BE2C (cell line): ENCODE measurements at regions not wholly inside any gene's neighbourhood (a gene's known extent, or its start where the extent isn't known, plus 50 kb on each side); places are given as distances from the start of the nearest gene placed in this dataset.
"Not testable (repeated sequence)": the region's sequence is repeated elsewhere in the genome, so short reads cannot be mapped to it uniquely, and the experiment has no call there.

Source experiments
- DNase-seq: peaks from one replicate; pipeline ENCODE4 v3.0.0-alpha.2; 2020
- H3K27me3 ChIP-seq: fragments of 250-450 bp; sonication (Bioruptor Pico); 2 replicates; pipeline ENCODE4 v1.5.1; 2020; ENCODE audit warnings: mild to moderate bottlenecking
- H3K36me3 ChIP-seq: fragments of 250-450 bp; sonication (Bioruptor Pico); 2 replicates; pipeline ENCODE4 v1.5.1; 2020; ENCODE audit warnings: mild to moderate bottlenecking
- H3K4me1 ChIP-seq: fragments of 250-450 bp; sonication (Bioruptor Pico); 2 replicates; pipeline ENCODE4 v1.5.1; 2020
- H3K4me3 ChIP-seq: 2 replicates; pipeline ENCODE4 v1.5.1; 2011; ENCODE audit warnings: low read depth, low read length
- H3K9me3 ChIP-seq: fragments of 250-450 bp; sonication (Bioruptor Pico); 2 replicates; pipeline ENCODE4 v1.5.1; 2020
- TF ChIP-seq, protein P1 (sequence below): IDR thresholded peaks from 2 replicates; pipeline ENCODE4 v1.5.1; 2012; ENCODE audit warnings: mild to moderate bottlenecking, low read depth, low read length

- not testable (repeated sequence) for H3K27me3 ChIP-seq, H3K9me3 ChIP-seq, DNase-seq, H3K4me3 ChIP-seq, H3K36me3 ChIP-seq, H3K4me1 ChIP-seq
Observed at GRCh38 chr1:228611707-228612106, 123.6 kb upstream of the RHOU start.

DNA sequence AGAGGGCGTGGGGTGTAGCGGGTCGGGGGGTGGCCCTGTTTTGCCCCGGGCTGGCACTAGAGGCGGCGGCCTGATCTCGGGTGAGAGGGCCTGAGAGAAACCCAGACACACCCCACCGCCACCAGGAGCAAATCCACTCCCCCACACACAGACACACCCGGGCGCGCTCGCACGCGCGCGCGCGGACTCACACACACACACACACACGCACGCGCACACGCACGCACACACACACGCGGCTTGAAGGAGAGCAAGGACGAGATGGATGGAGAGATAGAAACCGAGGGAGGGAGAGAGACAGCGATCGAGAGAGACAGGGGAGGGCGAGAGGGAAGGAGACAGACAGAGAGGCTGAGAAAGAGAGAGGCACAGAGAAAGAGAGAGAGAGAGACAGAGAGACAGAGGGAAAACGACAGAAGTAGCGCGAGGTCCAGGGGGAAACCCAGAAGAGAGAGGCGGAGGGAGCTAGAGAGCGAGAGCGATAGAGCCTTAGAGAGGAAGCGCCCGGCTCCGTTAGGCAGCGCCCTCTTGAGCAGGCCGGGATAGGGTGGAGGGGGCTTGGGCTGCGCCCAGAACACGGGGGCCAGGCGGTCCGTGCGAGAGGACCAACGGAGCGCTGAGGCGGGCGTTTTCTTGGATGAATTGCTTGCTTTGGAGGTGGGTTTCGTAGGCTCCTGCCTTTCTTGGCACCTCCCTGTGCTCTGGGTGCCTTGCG, 113.1 kb upstream of the RHOU start:
- H3K27me3 ChIP-seq, H3K9me3 ChIP-seq, H3K4me1 ChIP-seq, H3K36me3 ChIP-seq: not testable (repeated sequence)
- peak overlapping the region; percentile 45 for H3K4me3 ChIP-seq
- DNase-seq, result peak; percentile 48

DNA sequence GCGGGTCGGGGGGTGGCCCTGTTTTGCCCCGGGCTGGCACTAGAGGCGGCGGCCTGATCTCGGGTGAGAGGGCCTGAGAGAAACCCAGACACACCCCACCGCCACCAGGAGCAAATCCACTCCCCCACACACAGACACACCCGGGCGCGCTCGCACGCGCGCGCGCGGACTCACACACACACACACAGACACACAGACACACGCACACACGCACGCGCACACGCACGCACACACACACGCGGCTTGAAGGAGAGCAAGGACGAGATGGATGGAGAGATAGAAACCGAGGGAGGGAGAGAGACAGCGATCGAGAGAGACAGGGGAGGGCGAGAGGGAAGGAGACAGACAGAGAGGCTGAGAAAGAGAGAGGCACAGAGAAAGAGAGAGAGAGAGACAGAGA, 108.8 kb upstream of the RHOU start:
- not testable (repeated sequence) for H3K4me3 ChIP-seq, H3K9me3 ChIP-seq, H3K36me3 ChIP-seq

DNA sequence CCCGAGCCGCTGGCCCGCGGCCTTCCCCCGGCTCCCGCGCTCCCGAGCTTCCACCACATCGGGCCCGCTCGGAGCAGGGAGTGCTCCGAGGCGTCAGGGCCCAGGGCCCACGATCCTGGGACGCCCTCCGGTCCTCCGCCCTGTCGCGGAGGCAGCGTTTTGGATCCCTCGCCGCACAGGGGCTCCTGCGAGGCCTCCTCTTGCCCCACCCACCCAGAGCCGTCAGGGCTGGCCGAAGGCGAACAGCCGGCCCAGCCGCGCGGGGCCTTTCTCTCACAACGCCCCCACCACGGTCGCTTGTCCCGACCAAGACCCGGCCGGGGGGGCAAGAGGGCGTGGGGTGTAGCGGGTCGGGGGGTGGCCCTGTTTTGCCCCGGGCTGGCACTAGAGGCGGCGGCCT, 102.4 kb upstream of the RHOU start:
- DNase-seq, result peak; percentile 35
- not testable (repeated sequence) for H3K4me1 ChIP-seq, H3K36me3 ChIP-seq, H3K27me3 ChIP-seq, H3K4me3 ChIP-seq, H3K9me3 ChIP-seq

More for the DNA sequence above, 108.8 kb upstream of the RHOU start:
- not testable (repeated sequence) for DNase-seq, H3K4me1 ChIP-seq, H3K27me3 ChIP-seq

- not testable (repeated sequence) for H3K4me1 ChIP-seq, H3K27me3 ChIP-seq, H3K36me3 ChIP-seq, H3K9me3 ChIP-seq
- DNase-seq, result peak; percentile 66
- peak overlapping the region; percentile 49 for H3K4me3 ChIP-seq
Observed at GRCh38 chr1:228635304-228635703, 100.0 kb upstream of the RHOU start.

- peak; percentile 61 for DNase-seq
- not testable (repeated sequence) for H3K36me3 ChIP-seq, H3K27me3 ChIP-seq, H3K9me3 ChIP-seq, H3K4me1 ChIP-seq
- H3K4me3 ChIP-seq, result peak overlapping the region; percentile 39
Observed at GRCh38 chr1:228637529-228637928, 97.8 kb upstream of the RHOU start.

GRCh38 chr1:228646717-228647522, 88.4 kb upstream of the RHOU start:
- peak; percentile 39 for DNase-seq
- Histone ChIP-seq H3K36me3 (no peaks in the 10 kb centered on the region), H3K9me3 (no peaks in the 10 kb centered on the region), H3K4me1 (no peaks in the 10 kb centered on the region), H3K27me3 (no peaks in the 10 kb centered on the region), H3K4me3 (peak overlapping the region; percentile 80)
- TF ChIP-seq, protein P1, sequence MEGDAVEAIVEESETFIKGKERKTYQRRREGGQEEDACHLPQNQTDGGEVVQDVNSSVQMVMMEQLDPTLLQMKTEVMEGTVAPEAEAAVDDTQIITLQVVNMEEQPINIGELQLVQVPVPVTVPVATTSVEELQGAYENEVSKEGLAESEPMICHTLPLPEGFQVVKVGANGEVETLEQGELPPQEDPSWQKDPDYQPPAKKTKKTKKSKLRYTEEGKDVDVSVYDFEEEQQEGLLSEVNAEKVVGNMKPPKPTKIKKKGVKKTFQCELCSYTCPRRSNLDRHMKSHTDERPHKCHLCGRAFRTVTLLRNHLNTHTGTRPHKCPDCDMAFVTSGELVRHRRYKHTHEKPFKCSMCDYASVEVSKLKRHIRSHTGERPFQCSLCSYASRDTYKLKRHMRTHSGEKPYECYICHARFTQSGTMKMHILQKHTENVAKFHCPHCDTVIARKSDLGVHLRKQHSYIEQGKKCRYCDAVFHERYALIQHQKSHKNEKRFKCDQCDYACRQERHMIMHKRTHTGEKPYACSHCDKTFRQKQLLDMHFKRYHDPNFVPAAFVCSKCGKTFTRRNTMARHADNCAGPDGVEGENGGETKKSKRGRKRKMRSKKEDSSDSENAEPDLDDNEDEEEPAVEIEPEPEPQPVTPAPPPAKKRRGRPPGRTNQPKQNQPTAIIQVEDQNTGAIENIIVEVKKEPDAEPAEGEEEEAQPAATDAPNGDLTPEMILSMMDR, result peak; percentile 25; the same call in 1 of the 2 replicates

GRCh38 chr1:228647523-228648444, 87.5 kb upstream of the RHOU start:
- Histone ChIP-seq H3K36me3 (no peaks in the 10 kb centered on the region), H3K27me3 (no peaks in the 10 kb centered on the region), H3K4me3 (peak overlapping the region; percentile 80), H3K9me3 (no peaks in the 10 kb centered on the region), H3K4me1 (no peaks in the 10 kb centered on the region)
- TF ChIP-seq, protein P1, result no peak
- DNase-seq, result peak; percentile 69
